HCT116 (cell line): ENCODE measurements at regions not wholly inside any gene's neighbourhood (a gene's known extent, or its start where the extent isn't known, plus 50 kb on each side); places are given as distances from the start of the nearest gene placed in this dataset.

ENCODE experiments used
- ATAC-seq: fragments of 200-7000 bp; cut with Tn5 transposase; 2 replicates; pipeline ENCODE4 v1.9.1; 2020; ENCODE audit warnings: mild to moderate bottlenecking, moderate library complexity
- BruUV-seq: library from RNA; stranded (reverse); fragments of 400-500 nt; replicated peaks from 2 replicates; lab custom pipeline; 2021; lab: Mats Ljungman, UMichigan
- CTCF ChIA-PET: fragments of 300-600 bp; sonication (Branson Sonifier 250); formaldehyde crosslinking; loops from one replicate; lab custom pipeline; 2021; ENCODE audit warnings: antibody characterized with exemption; lab: Charles Lee
- POLR2A ChIA-PET: fragments of 300-600, 350-600 bp; sonication (Branson Sonifier 250); formaldehyde crosslinking; loops from one replicate; lab custom pipeline; 2021; ENCODE audit warnings: antibody characterized with exemption; lab: Charles Lee
- RAD21 ChIA-PET, 2 experiments: fragments of 300-600 bp; sonication (Branson Sonifier 250); formaldehyde crosslinking; loops; one replicate each; lab custom pipeline; 2023; ENCODE audit warnings: low total read pairs in 2 of 2; ENCODE audit not compliant: uncharacterized antibody in 2 of 2, unreplicated experiment in 2 of 2, low non-redundant PET in 1 of 2; lab: Charles Lee
- DNase-seq: peaks from one replicate; pipeline ENCODE4 v3.0.0-alpha.2; 2010; ENCODE audit warnings: low read depth, low spot score
- H2AFZ ChIP-seq: fragments of 200-600 bp; shearing (Covaris generic), sonication (generic); 2 replicates; pipeline ENCODE4 v1.6.1; 2017; ENCODE audit warnings: low read depth, mixed run types, mixed read lengths, antibody characterized with exemption, low read length; ENCODE audit not compliant: poor library complexity, severe bottlenecking
- H3K27ac ChIP-seq: 2 replicates; pipeline ENCODE4 v1.5.1; 2012; ENCODE audit warnings: low read depth, low read length
- H3K27me3 ChIP-seq: fragments of 200-600 bp; sonication (generic); 2 replicates; pipeline ENCODE4 v1.6.1; 2016; ENCODE audit warnings: mixed run types, low read length, mixed read lengths; ENCODE audit not compliant: insufficient read depth
- H3K36me3 ChIP-seq, 2 experiments: fragments of 200-500 bp in 1 of 2; fragments of 200-600 bp in 1 of 2; sonication (Bioruptor generic) in 1 of 2; sonication (generic) in 1 of 2; 2 replicates each; pipeline versions ENCODE4 v1.5.1 to v1.6.1; 2014 to 2016; ENCODE audit warnings: low read length in 2 of 2, inconsistent platforms in 1 of 2, mixed read lengths in 1 of 2, mixed run types in 1 of 2; ENCODE audit not compliant: insufficient read depth in 2 of 2, control insufficient read depth in 1 of 2
- H3K4me1 ChIP-seq, 2 experiments: fragments of 200-600 bp in 1 of 2; sonication (generic) in 1 of 2; 2 replicates each; pipeline versions ENCODE4 v1.5.1 to v1.6.1; 2012 to 2017; ENCODE audit warnings: low read length in 2 of 2, inconsistent platforms in 1 of 2, mild to moderate bottlenecking in 1 of 2, mixed read lengths in 1 of 2, mixed run types in 1 of 2, moderate library complexity in 1 of 2; ENCODE audit not compliant: insufficient read depth in 2 of 2, control insufficient read depth in 1 of 2
- H3K4me2 ChIP-seq: fragments of 200-600 bp; sonication (generic); 2 replicates; pipeline ENCODE4 v1.6.1; 2017; ENCODE audit warnings: mixed run types, low read length, mixed read lengths
- H3K4me3 ChIP-seq, 2 experiments: fragments of 200-600 bp in 1 of 2; sonication (generic) in 1 of 2; replicated peaks in 1 of 2; 2 replicates each; pipeline ENCODE4 v1.5.1; 2011 to 2016; ENCODE audit warnings: low read length in 2 of 2, control low read depth in 1 of 2, low read depth in 1 of 2, mild to moderate bottlenecking in 1 of 2, mixed read lengths in 1 of 2, mixed run types in 1 of 2
- H3K79me2 ChIP-seq: fragments of 200-600 bp; sonication (generic); 2 replicates; pipeline ENCODE4 v1.6.1; 2017; ENCODE audit warnings: mild to moderate bottlenecking, mixed run types, low read length, moderate library complexity, mixed read lengths; ENCODE audit not compliant: insufficient read depth
- H3K9ac ChIP-seq: fragments of 200-600 bp; sonication (generic); 2 replicates; pipeline ENCODE4 v1.6.1; 2016; ENCODE audit warnings: low read length, mixed read lengths
- H3K9me2 ChIP-seq: fragments of 200-600 bp; sonication (generic), shearing (Covaris generic); 2 replicates; pipeline ENCODE4 v1.6.1; 2017; ENCODE audit warnings: mixed run types, mild to moderate bottlenecking, moderate library complexity; ENCODE audit not compliant: insufficient read depth
- H3K9me3 ChIP-seq, 2 experiments: fragments of 200-500 bp in 1 of 2; fragments of 200-600 bp in 1 of 2; sonication (Bioruptor generic) in 1 of 2; sonication (generic) in 1 of 2; 2 replicates each; pipeline ENCODE4 v1.6.1; 2014 to 2017; ENCODE audit warnings: low read length in 2 of 2, mixed read lengths in 2 of 2, inconsistent platforms in 1 of 2, low read depth in 1 of 2, mild to moderate bottlenecking in 1 of 2, mixed run types in 1 of 2, moderate library complexity in 1 of 2; ENCODE audit not compliant: control insufficient read depth in 1 of 2, insufficient read depth in 1 of 2
- H4K20me1 ChIP-seq: fragments of 200-600 bp; sonication (generic), shearing (Covaris generic); 2 replicates; pipeline ENCODE4 v1.6.1; 2017; ENCODE audit warnings: mixed run types, mild to moderate bottlenecking, moderate library complexity; ENCODE audit not compliant: insufficient read depth
- CBX3 ChIP-seq: IDR thresholded peaks from 2 replicates; pipeline ENCODE4 v1.6.1; 2012; ENCODE audit warnings: low read depth
- EGR1 ChIP-seq: IDR thresholded peaks from 2 replicates; pipeline ENCODE4 v1.6.1; 2012; ENCODE audit warnings: low read depth
- ELF1 ChIP-seq: IDR thresholded peaks from 2 replicates; pipeline ENCODE4 v1.6.1; 2012; ENCODE audit warnings: low read depth, borderline replicate concordance
- EZH2 ChIP-seq: fragments of 200-600 bp; sonication (generic); IDR thresholded peaks from 2 replicates; pipeline ENCODE4 v1.6.1; 2017; ENCODE audit warnings: antibody characterized with exemption, mixed run types
- EZH2phosphoT487 ChIP-seq: fragments of 200-600 bp; IDR thresholded peaks from 2 replicates; pipeline ENCODE4 v1.6.1; 2018; ENCODE audit warnings: antibody characterized with exemption, borderline replicate concordance
- FOSL1 ChIP-seq: IDR thresholded peaks from 2 replicates; pipeline ENCODE4 v1.6.1; 2012; ENCODE audit warnings: low read depth
- JUND ChIP-seq: IDR thresholded peaks from 2 replicates; pipeline ENCODE4 v1.6.1; 2012
- POLR2AphosphoS5 ChIP-seq: IDR thresholded peaks from 2 replicates; pipeline ENCODE4 v1.6.1; 2011; ENCODE audit warnings: mild to moderate bottlenecking, low read depth, low read length, moderate library complexity
- RAD21 ChIP-seq: IDR thresholded peaks from 2 replicates; pipeline ENCODE4 v1.6.1; 2012; ENCODE audit warnings: low read depth, mild to moderate bottlenecking
- SIN3A ChIP-seq: IDR thresholded peaks from 2 replicates; pipeline ENCODE4 v1.6.1; 2012; ENCODE audit warnings: low read depth
- SP1 ChIP-seq: IDR thresholded peaks from 2 replicates; pipeline ENCODE4 v1.6.1; 2012; ENCODE audit warnings: low read depth
- SRF ChIP-seq: IDR thresholded peaks from 2 replicates; pipeline ENCODE4 v1.6.1; 2012; ENCODE audit warnings: low read depth
- YY1 ChIP-seq: IDR thresholded peaks from 2 replicates; pipeline ENCODE4 v1.6.1; 2011; ENCODE audit warnings: low read length, low read depth, moderate library complexity, mild to moderate bottlenecking; ENCODE audit not compliant: insufficient replicate concordance; ENCODE audit errors: extremely low read depth
- intact Hi-C: fragments of 100-400 bp; cut with micrococcal nuclease; formaldehyde crosslinking; loops from 2 replicates; pipeline ENCODE4 v1.10.0; 2022
- TF ChIP-seq, protein P1 (sequence below): IDR thresholded peaks from 2 replicates; pipeline ENCODE4 v1.6.1; 2011; ENCODE audit warnings: mild to moderate bottlenecking, low read length, moderate library complexity; ENCODE audit not compliant: insufficient replicate concordance; ENCODE audit errors: extremely low read depth
- TF ChIP-seq, protein P2 (sequence below): IDR thresholded peaks from 2 replicates; pipeline ENCODE4 v1.6.1; 2012

DNA sequence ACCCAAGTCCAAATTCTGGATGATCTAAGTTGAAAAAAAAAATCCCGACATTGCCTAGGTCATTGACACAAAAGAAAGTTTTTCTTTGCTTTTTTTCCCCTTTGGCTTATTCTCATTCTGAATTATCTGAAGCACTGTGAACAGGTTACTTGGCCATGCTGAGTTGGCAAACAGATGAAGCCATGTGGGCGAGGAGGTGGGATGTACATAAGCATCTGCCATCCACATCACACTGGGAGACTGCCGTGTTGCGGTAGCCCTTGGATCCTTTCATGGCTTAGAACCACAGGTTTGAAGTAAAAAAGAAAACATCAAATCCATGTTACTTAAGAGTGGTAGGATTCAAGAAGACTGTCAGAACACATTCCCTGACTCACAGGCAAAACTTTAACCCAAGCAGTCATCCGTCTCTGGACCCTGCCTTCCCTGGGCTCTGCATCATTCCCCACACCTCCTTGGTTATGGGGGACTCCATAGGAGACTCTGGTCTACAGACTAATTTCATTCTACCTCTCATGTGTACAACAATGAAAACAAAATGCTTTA lies 242.5 kb upstream of the SERP2 start (continued):
- TF ChIP-seq, protein P1, sequence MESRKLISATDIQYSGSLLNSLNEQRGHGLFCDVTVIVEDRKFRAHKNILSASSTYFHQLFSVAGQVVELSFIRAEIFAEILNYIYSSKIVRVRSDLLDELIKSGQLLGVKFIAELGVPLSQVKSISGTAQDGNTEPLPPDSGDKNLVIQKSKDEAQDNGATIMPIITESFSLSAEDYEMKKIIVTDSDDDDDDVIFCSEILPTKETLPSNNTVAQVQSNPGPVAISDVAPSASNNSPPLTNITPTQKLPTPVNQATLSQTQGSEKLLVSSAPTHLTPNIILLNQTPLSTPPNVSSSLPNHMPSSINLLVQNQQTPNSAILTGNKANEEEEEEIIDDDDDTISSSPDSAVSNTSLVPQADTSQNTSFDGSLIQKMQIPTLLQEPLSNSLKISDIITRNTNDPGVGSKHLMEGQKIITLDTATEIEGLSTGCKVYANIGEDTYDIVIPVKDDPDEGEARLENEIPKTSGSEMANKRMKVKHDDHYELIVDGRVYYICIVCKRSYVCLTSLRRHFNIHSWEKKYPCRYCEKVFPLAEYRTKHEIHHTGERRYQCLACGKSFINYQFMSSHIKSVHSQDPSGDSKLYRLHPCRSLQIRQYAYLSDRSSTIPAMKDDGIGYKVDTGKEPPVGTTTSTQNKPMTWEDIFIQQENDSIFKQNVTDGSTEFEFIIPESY: no peak
- TF ChIP-seq EZH2: no peak
- TF ChIP-seq, protein P2, sequence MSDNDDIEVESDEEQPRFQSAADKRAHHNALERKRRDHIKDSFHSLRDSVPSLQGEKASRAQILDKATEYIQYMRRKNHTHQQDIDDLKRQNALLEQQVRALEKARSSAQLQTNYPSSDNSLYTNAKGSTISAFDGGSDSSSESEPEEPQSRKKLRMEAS: no peak
- no peak for TF ChIP-seq CBX3
- no peak for TF ChIP-seq POLR2AphosphoS5
- no peak for TF ChIP-seq SIN3A

DNA sequence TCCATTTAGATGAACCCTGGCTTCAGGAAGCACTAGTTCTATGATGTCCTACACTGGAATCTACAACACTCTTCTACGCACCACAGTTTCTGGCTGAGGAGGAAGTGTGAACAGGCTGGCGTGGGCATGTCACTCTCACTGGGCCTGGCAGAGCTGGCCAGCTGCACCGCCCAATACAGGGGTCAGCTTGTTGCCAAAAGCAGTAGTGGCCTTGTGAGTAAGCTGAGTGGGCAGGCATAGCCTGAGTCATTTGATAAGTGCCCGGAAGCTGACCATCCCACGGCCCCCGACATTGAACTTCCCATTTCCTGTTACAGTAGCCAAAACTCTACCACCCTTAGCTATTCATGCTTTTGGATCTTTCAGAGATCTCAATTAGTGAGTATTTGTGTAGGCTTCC lies 240.9 kb upstream of the SERP2 start:
- Histone ChIP-seq H3K27me3 (no peaks in the 10 kb centered on the region), H3K36me3 (no peaks in the 10 kb centered on the region), H3K9me2 (no peaks in the 10 kb centered on the region), H3K9me3 (no peaks in the 10 kb centered on the region), H3K4me1 (peaks cover 5 to 29% of the 10 kb centered on the region in 2 experiments; a peak in 2 of 4 replicates)
- CTCF ChIA-PET: interaction anchor here (0.6 to 1.2 kb wide), 2 partner anchors 307 to 337 kb away, joined by 3 read pairs; no protein-coding TSS in a partner anchor
- ATAC-seq: peak; percentile 60
- intact Hi-C loops: no loop called here
- TF ChIP-seq CBX3: peak; percentile 63; the same call in 1 of the 2 replicates
- peak; percentile 51 for TF ChIP-seq POLR2AphosphoS5
- TF ChIP-seq RAD21: no peak
- no peak for TF ChIP-seq EZH2phosphoT487
- peak; percentile 26; the same call in 1 of the 2 replicates for TF ChIP-seq ELF1
- TF ChIP-seq FOSL1: peak; percentile 56
- TF ChIP-seq, protein P1: no peak
- peak; percentile 67 for TF ChIP-seq EGR1
- peak; percentile 52; the same call in 1 of the 2 replicates for TF ChIP-seq SP1
- no peak for TF ChIP-seq YY1
- TF ChIP-seq JUND: peak; percentile 54; the same call in 1 of the 2 replicates
- TF ChIP-seq SRF: 0 out of 2 replicates have a peak, but pooled peaks have one; percentile 30
- TF ChIP-seq, all 23 proteins: peak for 8
- H4K20me1 ChIP-seq: no peaks in the 10 kb centered on the region
- H3K79me2 ChIP-seq: no peaks in the 10 kb centered on the region
- no peak overlapping the region; a peak in 2 of 4 replicates for H3K4me3 ChIP-seq
- peak overlapping the region; percentile 56 for H2AFZ ChIP-seq
- DNase-seq: peak; percentile 38
- ChIA-PET RAD21 (no interaction called here), POLR2A (interaction anchor here (0.8 to 3.1 kb wide), 3 partner anchors 9 to 304 kb away, joined by 3 to 17 read pairs (median 12); no protein-coding TSS in a partner anchor)
- BruUV-seq: no TSS peak
- H3K4me2 ChIP-seq: peak overlapping the region; percentile 60
- no peak overlapping the region for H3K27ac ChIP-seq
- H3K9ac ChIP-seq: no peak overlapping the region
